OCI-LY1 (cell line): ENCODE measurements at regions not wholly inside any gene's neighbourhood (a gene's known extent, or its start where the extent isn't known, plus 50 kb on each side); places are given as distances from the start of the nearest gene placed in this dataset.

ENCODE experiments used
- H2AFZ ChIP-seq: fragments of 200-600 bp; sonication (generic), shearing (Covaris generic); 2 replicates; pipeline ENCODE4 v1.6.0; 2014; ENCODE audit warnings: antibody characterized with exemption, mild to moderate bottlenecking, low read length
- H3F3A ChIP-seq: fragments of 200-600 bp; sonication (generic), shearing (Covaris generic); 2 replicates; pipeline ENCODE4 v1.6.0; 2014; ENCODE audit warnings: mild to moderate bottlenecking, antibody characterized with exemption, low read length, moderate library complexity; ENCODE audit not compliant: insufficient read depth
- H3K27ac ChIP-seq: fragments of 200-600 bp; sonication (generic); 2 replicates; pipeline ENCODE4 v1.5.1; 2014; ENCODE audit warnings: low read length, mixed run types, mild to moderate bottlenecking, low read depth; ENCODE audit not compliant: poor library complexity, severe bottlenecking
- H3K27me3 ChIP-seq: fragments of 200-600 bp; sonication (generic); 2 replicates; pipeline ENCODE4 v1.6.0; 2014; ENCODE audit warnings: antibody characterized with exemption, mild to moderate bottlenecking, low read length, moderate library complexity; ENCODE audit not compliant: insufficient read depth
- H3K36me3 ChIP-seq: fragments of 200-600 bp; sonication (generic); 2 replicates; pipeline ENCODE4 v1.6.1; 2014; ENCODE audit warnings: mild to moderate bottlenecking, antibody characterized with exemption, low read length, moderate library complexity, mixed read lengths; ENCODE audit not compliant: insufficient read depth
- H3K4me1 ChIP-seq: fragments of 200-600 bp; sonication (generic); 2 replicates; pipeline ENCODE4 v1.5.1; 2014; ENCODE audit warnings: mild to moderate bottlenecking, low read length, moderate library complexity; ENCODE audit not compliant: insufficient read depth, severe bottlenecking
- H3K4me2 ChIP-seq: fragments of 200-600 bp; sonication (generic), shearing (Covaris generic); 2 replicates; pipeline ENCODE4 v1.6.1; 2014; ENCODE audit warnings: low read length
- H3K4me3 ChIP-seq: fragments of 200-600 bp; sonication (generic); 2 replicates; pipeline ENCODE4 v1.5.1; 2014; ENCODE audit warnings: low read length, low read depth, mild to moderate bottlenecking, mixed read lengths; ENCODE audit not compliant: poor library complexity, severe bottlenecking
- H3K79me2 ChIP-seq: fragments of 200-600 bp; shearing (Covaris generic); 2 replicates; pipeline ENCODE4 v1.6.1; 2016; ENCODE audit warnings: mixed run types, low read length, mixed read lengths; ENCODE audit not compliant: insufficient read depth
- H3K9ac ChIP-seq: fragments of 200-600 bp; sonication (generic), shearing (Covaris generic); 2 replicates; pipeline ENCODE4 v1.6.1; 2014; ENCODE audit warnings: mild to moderate bottlenecking, low read length, mixed read lengths
- H3K9me2 ChIP-seq: fragments of 200-600 bp; sonication (generic), shearing (Covaris generic); 2 replicates; pipeline ENCODE4 v1.6.1; 2014; ENCODE audit warnings: low read depth, mild to moderate bottlenecking, low read length, mixed read lengths
- H3K9me3 ChIP-seq: fragments of 200-600 bp; shearing (Covaris generic); 2 replicates; pipeline ENCODE4 v1.6.1; 2014; ENCODE audit warnings: low read length, mixed read lengths
- H4K20me1 ChIP-seq: fragments of 200-600 bp; sonication (generic), shearing (Covaris generic); 2 replicates; pipeline ENCODE4 v1.6.0; 2016; ENCODE audit warnings: mild to moderate bottlenecking, low read length; ENCODE audit not compliant: insufficient read depth
- EZH2 ChIP-seq: fragments of 200-600 bp; sonication (generic), shearing (Covaris generic); IDR thresholded peaks from 2 replicates; pipeline ENCODE4 v1.8.0; 2017; ENCODE audit warnings: borderline replicate concordance, mixed run types, mild to moderate bottlenecking, antibody characterized with exemption, low read length, moderate library complexity, mixed read lengths
- TF ChIP-seq, protein P1 (sequence below): fragments of 200-600 bp; sonication (generic), shearing (Covaris generic); IDR thresholded peaks from 2 replicates; pipeline ENCODE4 v1.5.1; 2017; ENCODE audit warnings: mild to moderate bottlenecking, antibody characterized with exemption, low read length, moderate library complexity, mixed read lengths

DNA sequence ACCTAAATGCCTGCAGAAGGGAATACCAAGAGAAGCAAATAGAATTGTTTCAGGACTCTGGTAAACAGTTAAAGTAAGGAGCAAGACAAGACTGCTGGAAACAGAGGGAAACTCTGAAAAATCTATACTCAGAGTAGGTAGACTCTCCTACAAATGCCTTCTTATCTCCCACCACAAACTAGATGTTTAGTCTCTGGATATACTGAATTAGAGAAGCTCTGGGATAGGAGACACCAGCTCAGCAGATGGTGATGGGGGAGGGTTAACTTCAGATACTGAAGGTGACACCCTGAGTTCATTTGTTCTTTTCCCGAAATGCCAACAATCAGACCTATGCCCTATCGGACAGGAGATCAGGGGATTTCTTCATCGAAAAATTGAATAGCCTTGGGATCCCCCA is 54.1 kb upstream of the CHD1 start:
- Histone ChIP-seq H3K36me3 (no peaks in the 10 kb centered on the region), H3K4me1 (no peaks in the 10 kb centered on the region), H3F3A (no peaks in the 10 kb centered on the region), H3K9me3 (no peaks in the 10 kb centered on the region), H3K9ac (no peak overlapping the region), H3K79me2 (no peaks in the 10 kb centered on the region), H3K4me2 (no peak overlapping the region), H3K27ac (no peak overlapping the region), H2AFZ (no peak overlapping the region), H4K20me1 (no peaks in the 10 kb centered on the region), H3K9me2 (no peaks in the 10 kb centered on the region), H3K27me3 (no peaks in the 10 kb centered on the region), H3K4me3 (no peak overlapping the region)
- TF ChIP-seq EZH2: no peak
- TF ChIP-seq, protein P1, sequence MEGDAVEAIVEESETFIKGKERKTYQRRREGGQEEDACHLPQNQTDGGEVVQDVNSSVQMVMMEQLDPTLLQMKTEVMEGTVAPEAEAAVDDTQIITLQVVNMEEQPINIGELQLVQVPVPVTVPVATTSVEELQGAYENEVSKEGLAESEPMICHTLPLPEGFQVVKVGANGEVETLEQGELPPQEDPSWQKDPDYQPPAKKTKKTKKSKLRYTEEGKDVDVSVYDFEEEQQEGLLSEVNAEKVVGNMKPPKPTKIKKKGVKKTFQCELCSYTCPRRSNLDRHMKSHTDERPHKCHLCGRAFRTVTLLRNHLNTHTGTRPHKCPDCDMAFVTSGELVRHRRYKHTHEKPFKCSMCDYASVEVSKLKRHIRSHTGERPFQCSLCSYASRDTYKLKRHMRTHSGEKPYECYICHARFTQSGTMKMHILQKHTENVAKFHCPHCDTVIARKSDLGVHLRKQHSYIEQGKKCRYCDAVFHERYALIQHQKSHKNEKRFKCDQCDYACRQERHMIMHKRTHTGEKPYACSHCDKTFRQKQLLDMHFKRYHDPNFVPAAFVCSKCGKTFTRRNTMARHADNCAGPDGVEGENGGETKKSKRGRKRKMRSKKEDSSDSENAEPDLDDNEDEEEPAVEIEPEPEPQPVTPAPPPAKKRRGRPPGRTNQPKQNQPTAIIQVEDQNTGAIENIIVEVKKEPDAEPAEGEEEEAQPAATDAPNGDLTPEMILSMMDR: no peak
